OCI-LY7 (cell line): ENCODE measurements at regions not wholly inside any gene's neighbourhood (a gene's known extent, or its start where the extent isn't known, plus 50 kb on each side); places are given as distances from the start of the nearest gene placed in this dataset.
"Not testable (repeated sequence)": the region's sequence is repeated elsewhere in the genome, so short reads cannot be mapped to it uniquely, and the experiment has no call there.

Source experiments
- BruUV-seq: library from RNA; stranded (reverse); fragments of 400-500 nt; replicated peaks from 2 replicates; lab custom pipeline; 2021; lab: Mats Ljungman, UMichigan
- CTCF ChIA-PET: fragments of 300-600 bp; sonication (Branson Sonifier 250); formaldehyde crosslinking; loops from one replicate; lab custom pipeline; 2022; ENCODE audit warnings: antibody characterized with exemption; ENCODE audit not compliant: unreplicated experiment; lab: Charles Lee
- POLR2A ChIA-PET: fragments of 300-600 bp; sonication (Branson Sonifier 250); formaldehyde crosslinking; loops from one replicate; lab custom pipeline; 2022; ENCODE audit warnings: antibody characterized with exemption; lab: Charles Lee
- DNase-seq: peaks from one replicate; pipeline ENCODE4 v3.0.0-alpha.2; 2015; ENCODE audit warnings: low spot score
- H2AFZ ChIP-seq: fragments of 200-600 bp; sonication (generic), shearing (Covaris generic); 2 replicates; pipeline ENCODE4 v1.6.1; 2014; ENCODE audit warnings: mild to moderate bottlenecking, antibody characterized with exemption, low read length, moderate library complexity
- H3K27ac ChIP-seq: fragments of 200-600 bp; sonication (generic); 2 replicates; pipeline ENCODE4 v1.5.1; 2014; ENCODE audit warnings: mixed run types, low read depth, mild to moderate bottlenecking, moderate library complexity, low read length, inconsistent platforms; ENCODE audit not compliant: poor library complexity, severe bottlenecking
- H3K36me3 ChIP-seq: fragments of 200-600 bp; sonication (generic); 2 replicates; pipeline ENCODE4 v1.6.1; 2014; ENCODE audit warnings: mild to moderate bottlenecking, antibody characterized with exemption, low read length, moderate library complexity, mixed read lengths; ENCODE audit not compliant: insufficient read depth
- H3K4me1 ChIP-seq: fragments of 200-600 bp; sonication (generic); 2 replicates; pipeline ENCODE4 v1.5.1; 2014; ENCODE audit warnings: mild to moderate bottlenecking, low read length; ENCODE audit not compliant: insufficient read depth, poor library complexity, severe bottlenecking
- H3K4me2 ChIP-seq: fragments of 200-600 bp; sonication (generic); 2 replicates; pipeline ENCODE4 v1.6.1; 2014; ENCODE audit warnings: mild to moderate bottlenecking, low read length
- H3K4me3 ChIP-seq: fragments of 200-600 bp; sonication (generic); 2 replicates; pipeline ENCODE4 v1.5.1; 2014; ENCODE audit warnings: mild to moderate bottlenecking, low read depth, low read length; ENCODE audit not compliant: poor library complexity, severe bottlenecking
- H3K79me2 ChIP-seq: fragments of 200-600 bp; sonication (generic); 2 replicates; pipeline ENCODE4 v1.6.1; 2016; ENCODE audit warnings: low read depth, mild to moderate bottlenecking, low read length, moderate library complexity, mixed read lengths; ENCODE audit not compliant: insufficient read depth
- H3K9me2 ChIP-seq: fragments of 200-600 bp; sonication (generic); 2 replicates; pipeline ENCODE4 v1.6.1; 2016; ENCODE audit warnings: mild to moderate bottlenecking, low read length, mixed read lengths; ENCODE audit not compliant: insufficient read depth
- H3K9me3 ChIP-seq: fragments of 200-600 bp; sonication (generic); 2 replicates; pipeline ENCODE4 v1.6.1; 2014; ENCODE audit warnings: mild to moderate bottlenecking, mixed run types, low read length, mixed read lengths
- H4K20me1 ChIP-seq: fragments of 200-600 bp; sonication (generic); 2 replicates; pipeline ENCODE4 v1.6.1; 2014; ENCODE audit warnings: mild to moderate bottlenecking, antibody characterized with exemption, low read length, moderate library complexity, mixed read lengths; ENCODE audit not compliant: insufficient read depth
- CTCF ChIP-seq: fragments of 200-600 bp; sonication (generic); conservative IDR thresholded peaks from 2 replicates; pipeline ENCODE4 v1.5.1; 2014; ENCODE audit warnings: mild to moderate bottlenecking, antibody characterized with exemption, low read length, moderate library complexity, mixed read lengths
- EZH2phosphoT487 ChIP-seq: fragments of 200-600 bp; sonication (generic); IDR thresholded peaks from 2 replicates; pipeline ENCODE4 v1.6.1; 2018; ENCODE audit warnings: low read depth, borderline replicate concordance, mild to moderate bottlenecking, mixed run types, antibody characterized with exemption, low read length, moderate library complexity, mixed read lengths
- intact Hi-C: fragments of 100-400 bp; cut with micrococcal nuclease; formaldehyde crosslinking; loops from one replicate; pipeline ENCODE4 v1.10.0; 2022; ENCODE audit not compliant: unreplicated experiment

GRCh38 chr1:232713785-232714184 lies 83.9 kb upstream of the SIPA1L2 start:
- Histone ChIP-seq H3K4me2 (no peak overlapping the region), H2AFZ (no peak overlapping the region), H3K9me2 (no peaks in the 10 kb centered on the region), H3K4me3 (no peak overlapping the region), H3K36me3 (no peaks in the 10 kb centered on the region), H3K79me2 (no peaks in the 10 kb centered on the region), H3K4me1 (no peaks in the 10 kb centered on the region), H3K9me3 (no peaks in the 10 kb centered on the region), H3K27ac (no peak overlapping the region), H4K20me1 (no peaks in the 10 kb centered on the region)
- BruUV-seq, result no TSS peak
- intact Hi-C loops, result no loop called here
- POLR2A ChIA-PET, result no interaction called here
- no peak for TF ChIP-seq CTCF
- no peak for DNase-seq
- CTCF ChIA-PET, result no interaction called here

- Histone ChIP-seq H3K79me2 (no peaks in the 10 kb centered on the region), H3K4me2 (no peak overlapping the region), H2AFZ (no peak overlapping the region), H3K9me3 (no peaks in the 10 kb centered on the region), H4K20me1 (no peaks in the 10 kb centered on the region), H3K27ac (no peak overlapping the region), H3K9me2 (no peaks in the 10 kb centered on the region), H3K4me3 (no peak overlapping the region), H3K4me1 (no peaks in the 10 kb centered on the region), H3K36me3 (no peaks in the 10 kb centered on the region)
- intact Hi-C loops, result no loop called here
- BruUV-seq, result no TSS peak
- TF ChIP-seq CTCF, result no peak
- TF ChIP-seq EZH2phosphoT487, result no peak
- CTCF ChIA-PET, result no interaction called here
- DNase-seq, result no peak
- POLR2A ChIA-PET, result interaction anchor here (1.1 kb wide), 1 partner anchor 53 kb away, joined by 3 read pairs; no protein-coding TSS in a partner anchor
These were observed 85.2 kb upstream of the SIPA1L2 start for GRCh38 chr1:232715154-232715553.

GRCh38 chr1:232717911-232718310 lies 87.3 kb upstream of the MAP10 start:
- POLR2A ChIA-PET, H3K4me2 ChIP-seq, H4K20me1 ChIP-seq, DNase-seq, H2AFZ ChIP-seq, CTCF ChIA-PET, H3K79me2 ChIP-seq, H3K4me3 ChIP-seq, intact Hi-C loops, H3K9me3 ChIP-seq, H3K36me3 ChIP-seq, H3K27ac ChIP-seq, BruUV-seq, H3K9me2 ChIP-seq, H3K4me1 ChIP-seq: not testable (repeated sequence)
